GM19438 (cell line): ENCODE measurements at regions not wholly inside any gene's neighbourhood (a gene's known extent, or its start where the extent isn't known, plus 50 kb on each side); places are given as distances from the start of the nearest gene placed in this dataset.

ENCODE experiments used
- ATAC-seq: cut with Tn5 transposase; IDR thresholded peaks from one replicate; pipeline ENCODE4 v1.9.1; 2021; ENCODE audit warnings: low read depth; ENCODE audit not compliant: unreplicated experiment

- ATAC-seq, result no peak
These were observed 503.8 kb upstream of the NRXN1 start for GRCh38 chr2:51535763-51536162.

- ATAC-seq, result no peak
These were observed 502.2 kb upstream of the NRXN1 start for GRCh38 chr2:51534166-51534565.

GRCh38 chr2:51528156-51528555 is 496.2 kb upstream of the NRXN1 start:
- no peak for ATAC-seq

GRCh38 chr2:51526766-51527165 is 494.8 kb upstream of the NRXN1 start:
- no peak for ATAC-seq

GRCh38 chr2:51516667-51517066 is 484.7 kb upstream of the NRXN1 start:
- ATAC-seq, result no peak

GRCh38 chr2:51511002-51511401 is 479.1 kb upstream of the NRXN1 start:
- peak; percentile 66 for ATAC-seq

- no peak for ATAC-seq
These were observed 478.4 kb upstream of the NRXN1 start for GRCh38 chr2:51510303-51510702.

- ATAC-seq, result no peak
These were observed 473.6 kb upstream of the NRXN1 start for GRCh38 chr2:51505533-51505932.

- no peak for ATAC-seq
These were observed 458.8 kb upstream of the NRXN1 start for GRCh38 chr2:51490576-51491234.

- no peak for ATAC-seq
These were observed 452.7 kb upstream of the NRXN1 start for GRCh38 chr2:51484605-51485004.

GRCh38 chr2:51483720-51484119 is 451.8 kb upstream of the NRXN1 start:
- ATAC-seq, result no peak

- ATAC-seq, result no peak
These were observed 440.9 kb upstream of the NRXN1 start for GRCh38 chr2:51472783-51473182.

- no peak for ATAC-seq
These were observed 440.4 kb upstream of the NRXN1 start for GRCh38 chr2:51472300-51472699.

- ATAC-seq, result no peak
These were observed 437.2 kb upstream of the NRXN1 start for GRCh38 chr2:51469102-51469501.

- ATAC-seq, result no peak
These were observed 433.4 kb upstream of the NRXN1 start for GRCh38 chr2:51465326-51465725.

GRCh38 chr2:51454177-51454576 is 422.2 kb upstream of the NRXN1 start:
- no peak for ATAC-seq

GRCh38 chr2:51448911-51449310 is 417.0 kb upstream of the NRXN1 start:
- ATAC-seq, result no peak

GRCh38 chr2:51441786-51442185 is 409.9 kb upstream of the NRXN1 start:
- ATAC-seq, result no peak

GRCh38 chr2:51424418-51424817 is 392.5 kb upstream of the NRXN1 start:
- ATAC-seq, result no peak

GRCh38 chr2:51420511-51420910 is 388.6 kb upstream of the NRXN1 start:
- ATAC-seq, result no peak

GRCh38 chr2:51413726-51414125 is 381.8 kb upstream of the NRXN1 start:
- ATAC-seq, result no peak

- no peak for ATAC-seq
These were observed 378.4 kb upstream of the NRXN1 start for GRCh38 chr2:51410331-51410730.

- ATAC-seq, result no peak
These were observed 378.0 kb upstream of the NRXN1 start for GRCh38 chr2:51409920-51410319.
